GM12878 (cell line): ENCODE measurements at regions not wholly inside any gene's neighbourhood (a gene's known extent, or its start where the extent isn't known, plus 50 kb on each side); places are given as distances from the start of the nearest gene placed in this dataset.

Source experiments
- ATAC-seq: fragments of 200-7000 bp; cut with Tn5 transposase; 3 replicates; pipeline ENCODE4 v1.9.1; 2020; ENCODE audit warnings: mild to moderate bottlenecking, moderate library complexity
- BruUV-seq: library from RNA; stranded (reverse); fragments of 400-500 nt; replicated peaks from 2 replicates; lab custom pipeline; 2021; lab: Mats Ljungman, UMichigan
- CTCF ChIA-PET: fragments of 300-600 bp; sonication (Branson Sonifier 250); formaldehyde crosslinking; extraction: SDS; loops from one replicate; lab custom pipeline; 2021; ENCODE audit warnings: inconsistent platforms; lab: Yijun Ruan, JAX
- POLR2A ChIA-PET: fragments of 350-600 bp; formaldehyde crosslinking; extraction: SDS; loops from one replicate; lab custom pipeline; 2021; ENCODE audit warnings: inconsistent platforms; lab: Charles Lee
- RAD21 ChIA-PET: fragments of 300-600 bp; sonication (Branson Sonifier 250); formaldehyde crosslinking; loops from one replicate; lab custom pipeline; 2023; ENCODE audit warnings: antibody characterized with exemption; ENCODE audit not compliant: unreplicated experiment; lab: Charles Lee
- SMC1A ChIA-PET: fragments of 300-600 bp; sonication (Branson Sonifier 250); formaldehyde crosslinking; loops from one replicate; lab custom pipeline; 2023; ENCODE audit not compliant: unreplicated experiment, uncharacterized antibody; lab: Charles Lee
- DNase-seq: peaks from one replicate; pipeline ENCODE4 v3.0.0-alpha.2; 2011; ENCODE audit warnings: low read depth, low spot score
- FAIRE-seq: peaks from 3 replicates; lab custom pipeline; 2011; peaks lifted over from hg19 to GRCh38; lab: Jason Lieb, UNC
- H2AFZ ChIP-seq: 2 replicates; pipeline ENCODE4 v1.6.0; 2011; ENCODE audit warnings: low read depth, low read length, control low read depth; ENCODE audit not compliant: control insufficient read depth
- H3K27ac ChIP-seq: 2 replicates; pipeline ENCODE4 v1.5.1; 2011; ENCODE audit warnings: control low read depth; ENCODE audit not compliant: control insufficient read depth, insufficient read depth
- H3K27me3 ChIP-seq, 2 experiments: replicated peaks in 1 of 2; 2 replicates each; pipeline versions ENCODE4 v1.6.0 to v1.6.1; 2011; ENCODE audit warnings: low read length in 1 of 2; ENCODE audit not compliant: control insufficient read depth in 2 of 2, insufficient read depth in 2 of 2
- H3K36me3 ChIP-seq, 2 experiments: 2 replicates each; pipeline ENCODE4 v1.5.1; 2011; ENCODE audit warnings: low read length in 1 of 2; ENCODE audit not compliant: control insufficient read depth in 2 of 2, insufficient read depth in 2 of 2
- H3K4me1 ChIP-seq: 2 replicates; pipeline ENCODE4 v1.6.1; 2011; ENCODE audit warnings: mild to moderate bottlenecking, low read length, moderate library complexity, mixed read lengths; ENCODE audit not compliant: control insufficient read depth, insufficient read depth
- H3K4me2 ChIP-seq: 2 replicates; pipeline ENCODE4 v1.6.0; 2011; ENCODE audit warnings: control low read depth; ENCODE audit not compliant: control insufficient read depth, insufficient read depth
- H3K4me3 ChIP-seq: fragments of 200-600 bp; sonication (generic); 2 replicates; pipeline ENCODE4 v1.5.1; 2016
- H3K79me2 ChIP-seq: 2 replicates; pipeline ENCODE4 v1.6.0; 2011; ENCODE audit warnings: low read length; ENCODE audit not compliant: control insufficient read depth, insufficient read depth
- H3K9ac ChIP-seq: 2 replicates; pipeline ENCODE4 v1.8.0; 2011; ENCODE audit warnings: low read length, control low read depth, mixed read lengths; ENCODE audit not compliant: control insufficient read depth, insufficient read depth
- H3K9me3 ChIP-seq: replicated peaks from 3 replicates; pipeline ENCODE4 v1.5.1; 2011; ENCODE audit warnings: mild to moderate bottlenecking, low read length; ENCODE audit not compliant: control insufficient read depth, insufficient read depth
- H4K20me1 ChIP-seq: 2 replicates; pipeline ENCODE4 v1.6.0; 2011; ENCODE audit not compliant: control insufficient read depth, insufficient read depth
- BACH1 ChIP-seq: fragments of 450-650 bp; IDR thresholded peaks from 2 replicates; pipeline ENCODE4 v1.6.1; 2017; ENCODE audit warnings: mild to moderate bottlenecking, borderline replicate concordance
- CTCF ChIP-seq, 3 experiments: IDR thresholded peaks in 2 of 3; conservative IDR thresholded peaks in 1 of 3; 2 replicates each; pipeline ENCODE4 v1.5.1; 2011; ENCODE audit warnings: low read depth in 3 of 3, low read length in 3 of 3, mild to moderate bottlenecking in 3 of 3, control low read depth in 2 of 3, moderate library complexity in 2 of 3, inconsistent platforms in 1 of 3, mixed read lengths in 1 of 3; ENCODE audit not compliant: control insufficient read depth in 2 of 3, insufficient read depth in 1 of 3; ENCODE audit errors: extremely low read depth in 1 of 3
- FOXM1 ChIP-seq: IDR thresholded peaks from 2 replicates; pipeline ENCODE4 v1.6.1; 2012; ENCODE audit warnings: low read depth, mild to moderate bottlenecking, inconsistent platforms, low read length, moderate library complexity
- POLR2AphosphoS5 ChIP-seq: IDR thresholded peaks from 2 replicates; pipeline ENCODE4 v1.6.1; 2011; ENCODE audit warnings: mild to moderate bottlenecking, low read length, inconsistent platforms
- RUNX3 ChIP-seq: IDR thresholded peaks from 2 replicates; pipeline ENCODE4 v1.6.1; 2012; ENCODE audit warnings: low read length, inconsistent platforms
- SMARCA5 ChIP-seq: fragments of 450-650 bp; IDR thresholded peaks from 2 replicates; pipeline ENCODE4 v1.6.1; 2017; ENCODE audit warnings: mild to moderate bottlenecking
- ZBTB33 ChIP-seq: fragments of 450-650 bp; IDR thresholded peaks from 2 replicates; pipeline ENCODE4 v1.6.1; 2017; ENCODE audit warnings: mild to moderate bottlenecking
- ZNF384 ChIP-seq: IDR thresholded peaks from 2 replicates; pipeline ENCODE4 v1.6.1; 2012; ENCODE audit warnings: low read depth, mild to moderate bottlenecking, low read length, improper control_type of control experiment, borderline replicate concordance
- WGBS: methylation state at CpG from one replicate; pipeline ENCODE4 v1.1.6; 2016; ENCODE audit warnings: low lambda C conversion rate; ENCODE audit not compliant: insufficient replicate concordance, insufficient coverage; ENCODE audit errors: missing lambda C conversion rate; 5-methylcytosine and 5-hydroxymethylcytosine counted together
- in situ Hi-C: fragments of 300-500 bp; cut with MboI; formaldehyde crosslinking; loops from 9 replicates; pipeline ENCODE4 v1.14.3; 2018; ENCODE audit warnings: mixed read lengths
- intact Hi-C: fragments of 100-400 bp; cut with micrococcal nuclease; formaldehyde crosslinking; loops from one replicate; pipeline ENCODE4 v1.14.2; 2022; ENCODE audit not compliant: unreplicated experiment

DNA sequence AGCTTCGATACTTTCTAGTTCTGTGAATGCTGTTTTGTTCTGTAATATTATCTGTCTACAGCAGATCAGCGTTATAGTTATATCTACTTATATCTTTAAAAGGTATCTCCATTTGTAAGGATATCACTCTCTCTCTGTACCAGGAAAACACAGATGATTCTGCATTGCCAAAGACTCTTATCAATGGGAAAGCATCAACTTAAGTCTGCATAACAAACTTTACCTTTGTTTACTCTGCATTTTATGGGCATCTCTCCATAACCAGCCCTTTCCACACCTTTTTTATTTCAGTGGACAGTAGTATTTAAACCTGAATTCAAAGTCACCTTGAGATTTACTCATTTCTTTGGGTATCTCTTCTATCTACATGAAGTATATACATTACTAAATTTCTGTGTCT lies 238.7 kb upstream of the GRM7 start:
- H2AFZ ChIP-seq, result no peak overlapping the region
- in situ Hi-C loops, result no loop called here
- H3K9ac ChIP-seq, result no peak overlapping the region
- SMC1A ChIA-PET, result no interaction called here
- FAIRE-seq (no peak), ATAC-seq (no peak), DNase-seq (no peak)
- no peaks in the 10 kb centered on the region for H3K9me3 ChIP-seq
- no peaks in the 10 kb centered on the region for H3K79me2 ChIP-seq
- no peaks in the 10 kb centered on the region for H3K36me3 ChIP-seq
- H3K4me3 ChIP-seq, result no peak overlapping the region
- intact Hi-C loops, result no loop called here
- RAD21 ChIA-PET, result no interaction called here
- BruUV-seq, result no TSS peak
- WGBS, result 20% methylated on average over 2 of the region's 2 CpGs
- no peaks in the 10 kb centered on the region for H3K27me3 ChIP-seq
- no peak for TF ChIP-seq FOXM1
- no peaks in the 10 kb centered on the region for H3K4me1 ChIP-seq
- POLR2A ChIA-PET, result no interaction called here
- H3K4me2 ChIP-seq, result no peak overlapping the region
- H3K27ac ChIP-seq, result no peak overlapping the region
- CTCF ChIA-PET, result interaction anchor here (1.0 kb wide), 1 partner anchor 8 kb away, joined by 3 read pairs; no protein-coding TSS in a partner anchor
- H4K20me1 ChIP-seq, result no peaks in the 10 kb centered on the region

DNA sequence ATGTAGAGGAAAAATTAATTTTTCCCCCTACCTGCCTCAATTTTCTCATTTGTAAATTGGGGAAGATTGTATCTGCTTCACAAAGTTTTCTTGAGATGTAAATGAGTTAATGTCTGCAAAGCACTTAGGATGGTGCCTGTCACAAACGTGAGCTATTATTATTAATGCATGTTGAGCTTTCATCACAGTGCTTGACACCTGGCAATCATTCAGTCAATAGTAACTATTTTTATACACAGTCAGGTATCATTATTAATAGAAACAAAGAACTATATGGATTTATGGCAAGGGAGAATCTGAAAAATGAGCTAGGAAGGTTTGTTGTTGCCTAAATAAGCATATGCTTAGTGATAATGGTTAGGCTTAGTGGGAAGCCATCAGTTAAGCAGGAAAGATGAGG lies 238.2 kb upstream of the GRM7 start:
- TF ChIP-seq RUNX3, result no peak
- TF ChIP-seq ZBTB33, result no peak
- TF ChIP-seq POLR2AphosphoS5, result no peak
- no peak for TF ChIP-seq SMARCA5
- TF ChIP-seq ZNF384, result no peak
- no peak for TF ChIP-seq BACH1
- TF ChIP-seq CTCF (IDR thresholded peaks at IDR 0.05 in 2 of 3, conservative IDR thresholded peaks at IDR 0.05 in 1 of 3; ENCODE audit: control insufficient read depth in 2 of 3, extremely low read depth in 1 of 3, insufficient read depth in 1 of 3, low read depth in 3 of 3, low read length in 3 of 3), result no peak
- intact Hi-C loops, result no loop called here
- CTCF ChIA-PET, result interaction anchor here (1.0 kb wide), 1 partner anchor 8 kb away, joined by 3 read pairs; no protein-coding TSS in a partner anchor

More for the DNA sequence above, 238.2 kb upstream of the GRM7 start:
- in situ Hi-C loops, result no loop called here
- no peaks in the 10 kb centered on the region for H3K36me3 ChIP-seq
- no TSS peak for BruUV-seq
- no peak for ATAC-seq
- H3K9me3 ChIP-seq, result no peaks in the 10 kb centered on the region
- H4K20me1 ChIP-seq, result no peaks in the 10 kb centered on the region
- no peaks in the 10 kb centered on the region for H3K79me2 ChIP-seq
- no peak overlapping the region for H3K4me2 ChIP-seq
- no peak for DNase-seq
- WGBS, result 80% methylated on average over 1 of the region's 1 CpG
- H3K4me1 ChIP-seq, result no peaks in the 10 kb centered on the region
- RAD21 ChIA-PET, result no interaction called here
- FAIRE-seq, result no peak
- POLR2A ChIA-PET, result no interaction called here
- H2AFZ ChIP-seq, result no peak overlapping the region
- H3K27me3 ChIP-seq, result no peaks in the 10 kb centered on the region
- no peak overlapping the region for H3K27ac ChIP-seq
- no peak overlapping the region for H3K4me3 ChIP-seq
- H3K9ac ChIP-seq, result no peak overlapping the region
- SMC1A ChIA-PET, result no interaction called here
